Hepatocyte (in vitro differentiated cells): ENCODE measurements at regions not wholly inside any gene's neighbourhood (a gene's known extent, or its start where the extent isn't known, plus 50 kb on each side); places are given as distances from the start of the nearest gene placed in this dataset.

ENCODE experiments used
- EZH2 ChIP-seq: fragments of 200-600 bp; sonication (generic); IDR thresholded peaks from 2 replicates; pipeline ENCODE4 v1.6.1; 2016; ENCODE audit warnings: antibody characterized with exemption, mild to moderate bottlenecking, borderline replicate concordance
- EZH2phosphoT487 ChIP-seq: fragments of 200-600 bp; sonication (generic); IDR thresholded peaks from one replicate; pipeline ENCODE4 v1.6.1; 2018; ENCODE audit warnings: antibody characterized with exemption, mild to moderate bottlenecking, low read depth, moderate library complexity; ENCODE audit not compliant: unreplicated experiment, severe bottlenecking
- TF ChIP-seq, protein P1 (sequence below): fragments of 200-600 bp; sonication (generic); IDR thresholded peaks from 2 replicates; pipeline ENCODE4 v1.5.1; 2016; ENCODE audit warnings: antibody characterized with exemption, mild to moderate bottlenecking; ENCODE audit not compliant: poor library complexity

GRCh38 chr10:130507461-130507860 is 371.3 kb downstream of the GLRX3 start:
- TF ChIP-seq, protein P1, sequence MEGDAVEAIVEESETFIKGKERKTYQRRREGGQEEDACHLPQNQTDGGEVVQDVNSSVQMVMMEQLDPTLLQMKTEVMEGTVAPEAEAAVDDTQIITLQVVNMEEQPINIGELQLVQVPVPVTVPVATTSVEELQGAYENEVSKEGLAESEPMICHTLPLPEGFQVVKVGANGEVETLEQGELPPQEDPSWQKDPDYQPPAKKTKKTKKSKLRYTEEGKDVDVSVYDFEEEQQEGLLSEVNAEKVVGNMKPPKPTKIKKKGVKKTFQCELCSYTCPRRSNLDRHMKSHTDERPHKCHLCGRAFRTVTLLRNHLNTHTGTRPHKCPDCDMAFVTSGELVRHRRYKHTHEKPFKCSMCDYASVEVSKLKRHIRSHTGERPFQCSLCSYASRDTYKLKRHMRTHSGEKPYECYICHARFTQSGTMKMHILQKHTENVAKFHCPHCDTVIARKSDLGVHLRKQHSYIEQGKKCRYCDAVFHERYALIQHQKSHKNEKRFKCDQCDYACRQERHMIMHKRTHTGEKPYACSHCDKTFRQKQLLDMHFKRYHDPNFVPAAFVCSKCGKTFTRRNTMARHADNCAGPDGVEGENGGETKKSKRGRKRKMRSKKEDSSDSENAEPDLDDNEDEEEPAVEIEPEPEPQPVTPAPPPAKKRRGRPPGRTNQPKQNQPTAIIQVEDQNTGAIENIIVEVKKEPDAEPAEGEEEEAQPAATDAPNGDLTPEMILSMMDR = no peak
- TF ChIP-seq EZH2phosphoT487 (no peak), EZH2 (no peak)
